Stimulated activated CD8-positive, alpha-beta memory T cell treated with anti-CD3 and anti-CD28 coated beads, Interleukin-7, amount 100 ng/mL, for 1 hour (primary cell): ENCODE measurements at regions not wholly inside any gene's neighbourhood (a gene's known extent, or its start where the extent isn't known, plus 50 kb on each side); places are given as distances from the start of the nearest gene placed in this dataset.

ENCODE experiments used
- DNase-seq, 2 donors: peaks; one replicate each; pipeline ENCODE4 v3.0.0-alpha.2; 2020; ENCODE audit warnings: low read depth in 2 of 2

DNA sequence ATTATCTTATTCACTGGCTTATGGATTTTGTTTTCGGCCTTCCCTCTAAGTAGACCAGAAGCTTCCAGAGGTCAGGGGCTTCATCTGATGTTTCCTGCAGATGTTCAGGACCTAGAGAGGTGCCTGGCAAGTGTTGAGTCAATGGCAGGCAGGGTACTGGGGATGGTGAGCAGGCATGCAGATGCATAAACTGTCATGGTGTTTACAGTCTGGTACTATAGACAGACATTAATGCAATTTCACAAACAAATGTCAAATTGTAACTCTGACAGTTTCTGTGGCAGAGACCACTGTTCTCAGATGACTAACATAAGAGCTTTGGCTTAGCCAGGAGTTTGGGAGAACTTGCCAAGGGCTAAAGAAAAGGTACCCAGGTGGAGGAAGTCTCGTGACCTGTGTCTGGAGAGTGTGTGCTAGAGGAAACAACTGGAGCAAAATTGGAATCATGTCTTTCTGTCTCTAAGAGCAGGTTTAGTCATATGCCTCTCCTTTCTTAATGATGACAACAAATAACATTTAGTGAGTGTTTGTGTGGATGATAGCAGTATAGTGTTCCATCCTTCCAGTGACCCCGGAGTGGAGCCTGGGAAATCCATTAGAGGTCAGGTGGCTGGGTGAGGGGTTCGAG lies 53.7 kb upstream of the TRAK1 start:
- no peak for DNase-seq

DNA sequence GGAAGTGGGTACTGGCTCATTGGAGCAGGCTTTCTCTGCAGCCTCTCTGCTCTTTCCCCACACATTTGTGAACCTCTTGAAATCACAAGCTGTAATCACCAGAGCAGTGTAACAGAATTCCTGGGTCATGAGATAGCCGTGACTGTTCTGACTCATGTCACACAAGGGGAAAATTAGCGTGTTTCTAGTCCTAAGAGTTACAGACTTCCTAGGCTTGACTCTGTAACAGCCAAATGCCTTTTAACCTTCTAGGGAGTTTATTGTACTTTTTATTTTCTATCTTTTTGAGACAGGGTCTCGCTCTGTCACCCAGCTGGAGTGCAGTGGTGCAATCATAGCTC lies 54.7 kb upstream of the TRAK1 start:
- DNase-seq: no peak

DNA sequence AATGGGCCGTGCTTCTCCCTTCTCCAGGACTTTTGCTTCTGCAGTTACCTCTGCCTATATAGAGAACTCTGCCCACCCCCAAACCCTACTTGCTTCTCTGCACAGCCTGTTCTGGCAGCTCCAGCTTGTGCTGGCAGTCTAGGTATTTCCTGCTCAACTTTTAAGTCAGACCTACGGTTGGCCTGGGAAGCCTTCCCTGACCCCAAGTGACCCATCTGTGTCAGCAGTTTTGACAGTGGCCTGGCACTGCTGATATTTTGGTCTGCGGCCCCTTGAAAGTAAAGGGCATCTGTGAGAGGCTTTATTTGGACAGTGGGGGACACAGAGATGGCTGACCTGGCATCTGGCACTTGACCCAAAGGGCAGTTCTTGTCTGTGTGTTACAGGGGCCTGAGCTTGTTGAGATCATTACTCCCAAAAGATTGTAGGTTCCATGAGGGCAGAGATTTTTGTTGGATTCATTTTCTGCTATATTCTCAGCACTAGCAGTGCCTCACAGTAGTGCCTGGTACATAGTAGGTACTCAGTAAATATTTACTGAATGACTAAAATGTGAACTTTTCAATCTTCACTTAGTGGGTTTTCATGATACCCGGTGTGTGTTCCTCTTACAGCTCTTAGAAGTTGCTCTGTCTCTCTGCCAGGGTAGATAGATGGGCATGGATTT lies 55.2 kb upstream of the TRAK1 start:
- no peak for DNase-seq

DNA sequence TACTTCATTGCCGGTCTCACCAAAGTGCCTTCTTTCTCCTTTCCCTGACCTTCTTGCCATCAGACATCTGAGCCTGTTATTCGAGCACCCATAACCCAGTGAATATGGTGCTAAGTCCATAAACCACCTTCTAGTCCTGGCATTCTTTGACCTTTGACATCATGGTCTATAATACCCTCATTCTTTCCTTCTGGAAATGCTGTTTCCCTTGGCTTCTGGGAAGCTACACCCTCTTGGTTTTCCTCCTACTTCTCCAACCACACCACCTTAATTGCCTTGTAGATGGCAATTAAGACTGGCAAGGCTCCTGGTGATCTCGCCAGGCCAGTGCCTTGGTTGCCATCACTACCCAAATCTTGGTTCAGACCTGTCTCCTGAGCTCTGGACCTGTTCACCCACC lies 56.1 kb upstream of the TRAK1 start:
- DNase-seq: no peak

DNA sequence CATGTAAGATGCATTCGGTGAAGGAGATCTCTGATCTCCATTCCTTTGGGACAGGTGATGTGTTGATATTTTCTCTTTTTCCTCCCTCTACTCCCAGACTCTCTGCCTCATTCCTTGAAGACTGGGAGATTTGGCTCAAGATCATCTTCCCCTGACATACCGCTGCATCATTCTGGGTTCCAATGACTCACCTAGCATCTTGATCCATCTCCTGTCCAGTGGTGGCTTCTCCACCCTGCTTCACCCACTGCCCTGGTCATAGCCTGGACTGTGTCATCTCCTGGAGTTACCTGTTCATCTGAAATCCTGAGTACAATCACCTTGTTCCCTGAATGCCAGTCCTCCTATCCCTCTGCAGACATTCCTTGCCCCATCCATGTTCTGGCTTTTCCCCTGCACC lies 57.4 kb upstream of the TRAK1 start:
- no peak for DNase-seq

DNA sequence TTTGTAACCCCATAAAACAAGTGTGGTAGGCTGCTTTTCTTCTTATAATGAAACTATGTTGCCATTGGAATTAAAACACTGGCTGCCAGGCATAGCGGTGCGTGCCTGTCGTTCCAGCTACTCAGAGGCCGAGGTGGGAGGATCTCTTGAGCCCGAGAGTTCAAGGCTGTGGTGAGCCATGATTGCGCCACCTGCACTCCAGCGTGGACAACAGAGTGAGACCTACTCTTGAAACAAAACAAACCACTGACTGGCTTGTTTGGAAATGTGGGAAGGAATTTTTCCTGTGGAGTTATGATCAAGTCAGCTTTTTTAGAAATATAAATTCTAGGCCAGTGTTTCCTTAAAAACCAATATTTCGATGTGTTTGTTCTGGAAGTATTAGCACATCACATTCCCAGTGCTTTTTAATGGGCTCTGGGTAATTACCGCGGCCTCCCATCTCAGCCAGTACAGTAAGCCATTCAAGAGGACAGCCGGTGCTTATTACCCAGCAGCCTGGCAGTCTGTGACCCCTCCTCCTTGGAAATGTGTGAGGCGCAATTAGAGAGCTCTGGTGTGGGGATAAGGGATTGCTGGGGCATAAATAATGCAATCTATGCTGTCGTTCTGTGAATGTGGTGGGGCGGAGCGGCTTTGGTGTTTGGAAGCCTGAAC lies 58.3 kb upstream of the TRAK1 start:
- no peak for DNase-seq

DNA sequence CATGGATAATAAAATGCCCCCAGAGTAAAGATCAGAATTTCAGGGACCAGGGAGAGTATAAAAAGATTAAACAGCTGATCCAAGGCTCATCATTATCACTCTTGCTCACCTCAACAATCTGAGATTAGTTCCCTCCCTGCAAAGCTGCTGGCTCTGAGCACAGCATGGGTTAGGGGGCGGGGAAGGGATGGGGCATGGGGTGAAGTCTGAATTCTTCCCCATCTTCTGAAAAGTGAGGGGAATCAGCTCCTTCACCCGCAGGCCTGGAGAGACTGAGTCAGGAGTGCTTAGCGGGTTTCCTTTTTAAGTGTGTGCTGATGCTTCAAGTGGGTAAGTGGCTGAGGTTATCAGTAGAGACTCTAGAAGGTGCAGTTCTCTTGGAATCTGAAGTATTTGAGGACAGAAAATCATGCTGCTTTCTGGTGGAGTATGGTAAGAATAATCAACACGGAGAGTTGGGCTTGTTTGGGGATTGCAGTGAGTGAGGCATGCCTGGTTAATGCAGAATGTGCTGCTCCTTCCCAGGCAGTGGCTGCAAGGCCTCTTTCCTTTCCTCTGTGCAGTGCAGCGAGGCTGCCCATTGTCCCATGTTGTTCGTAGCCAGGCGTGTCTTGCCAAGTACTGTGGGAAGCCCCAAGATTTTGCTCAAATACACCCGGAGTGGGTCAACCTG lies 59.2 kb upstream of the TRAK1 start:
- no peak for DNase-seq

DNA sequence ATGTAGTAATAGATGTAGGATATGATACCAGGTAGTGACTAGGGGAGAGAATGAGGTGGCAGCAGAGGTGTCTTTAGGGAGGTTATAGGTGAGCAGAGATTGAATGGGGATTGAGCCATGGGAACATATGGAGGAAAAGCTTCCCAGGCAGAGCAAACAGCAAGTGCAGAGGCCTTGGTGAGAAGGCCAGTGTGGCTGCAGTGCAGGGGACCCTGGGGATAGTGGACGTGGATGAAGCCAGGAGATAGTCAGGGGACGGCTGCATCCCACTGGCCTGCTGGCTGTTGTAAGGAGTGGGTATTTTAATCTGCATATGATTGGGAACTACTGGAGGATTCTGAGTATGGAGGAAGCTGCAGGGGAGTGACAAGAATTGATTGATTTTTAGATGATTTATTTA lies 62.7 kb upstream of the TRAK1 start:
- DNase-seq: no peak

DNA sequence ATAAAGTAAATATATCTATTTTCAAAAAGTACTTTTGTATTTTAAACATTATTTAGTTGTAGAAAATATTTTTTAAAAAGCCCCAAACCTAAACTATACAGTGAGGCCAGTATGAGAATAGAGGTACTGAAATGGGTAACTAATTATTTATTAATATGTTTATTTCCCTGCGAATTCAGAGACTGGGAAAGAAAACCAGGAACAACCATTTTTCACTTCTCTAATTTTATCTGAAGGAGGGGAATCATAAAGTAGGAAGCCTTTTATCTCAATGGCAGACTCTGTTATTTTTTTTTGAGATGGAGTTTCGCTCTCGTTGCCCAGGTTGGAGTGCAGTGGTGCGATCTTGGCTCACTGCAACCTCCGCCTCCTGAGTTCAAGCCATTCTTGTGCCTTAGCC lies 63.6 kb upstream of the TRAK1 start:
- DNase-seq: no peak

DNA sequence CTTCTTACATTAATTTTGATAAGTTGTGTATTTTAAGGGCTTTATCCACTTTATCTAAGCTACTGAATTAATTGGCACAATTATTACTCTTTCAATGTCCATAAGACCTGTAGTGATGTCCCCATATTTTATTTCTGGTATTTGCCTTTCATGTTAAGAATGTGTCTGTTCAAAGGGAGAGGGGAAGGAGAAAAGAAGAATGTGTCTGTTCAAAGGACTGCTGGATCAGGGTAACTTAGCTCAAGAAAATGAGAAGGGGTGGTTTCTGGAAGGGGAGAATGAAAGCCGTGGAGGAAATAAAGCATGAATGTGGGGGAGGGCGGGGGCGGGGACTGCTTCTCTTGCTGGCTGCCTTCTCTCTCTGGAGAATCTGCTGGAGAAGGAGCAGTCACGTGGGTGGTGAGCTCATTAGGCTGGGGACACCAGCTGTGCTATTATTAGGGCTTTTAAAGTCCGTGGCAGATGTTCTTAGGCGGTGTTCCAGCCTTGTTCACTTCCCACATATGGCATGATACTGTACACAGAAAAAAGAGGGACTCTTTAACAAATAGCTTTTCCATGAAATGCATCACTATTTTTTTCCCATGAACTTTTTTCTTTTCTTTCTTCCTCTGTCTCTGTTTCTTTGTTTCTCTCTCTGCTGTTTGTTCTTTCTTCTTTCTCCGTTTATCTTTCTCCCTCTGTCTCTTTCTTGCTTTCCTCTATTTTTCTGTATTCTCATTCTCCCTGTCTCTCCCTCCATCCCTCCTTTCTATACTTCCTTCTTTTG lies 63.7 kb upstream of the ULK4 start:
- no peak for DNase-seq

DNA sequence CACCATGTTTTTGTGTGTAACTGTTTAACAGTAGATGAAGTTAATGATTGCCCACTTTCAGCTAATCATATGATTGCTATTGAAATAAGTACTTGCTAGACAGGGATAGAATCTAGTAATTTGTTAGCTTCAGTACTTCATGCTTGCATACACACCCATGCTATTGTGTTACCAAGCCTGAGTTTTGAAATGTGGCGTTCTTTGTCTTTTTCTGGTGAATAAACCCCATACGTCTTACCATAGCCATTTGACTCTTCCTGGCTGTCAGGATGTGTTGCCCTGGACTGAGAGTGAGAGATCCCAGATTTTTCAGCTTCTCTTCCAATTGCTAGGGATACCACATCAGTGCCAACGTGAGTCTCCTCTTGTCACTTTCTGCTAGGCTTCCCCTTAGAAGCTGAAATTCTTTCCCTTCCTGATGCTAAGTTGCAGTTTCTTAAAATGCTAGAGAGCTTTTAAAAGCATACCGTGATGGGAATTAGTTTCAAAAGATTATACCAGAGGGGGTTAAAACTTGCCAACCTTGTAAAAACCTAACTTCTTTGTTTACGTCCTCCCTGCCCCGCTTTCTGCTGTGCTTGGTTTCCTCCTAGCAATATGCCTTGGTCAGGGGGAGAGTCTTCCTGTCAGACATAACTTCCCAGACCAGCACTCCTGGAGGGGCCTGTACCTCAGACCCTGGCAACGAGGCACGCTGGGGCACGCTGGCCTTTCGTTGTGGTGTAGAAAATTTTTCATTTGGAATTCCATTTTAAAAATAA lies 62.9 kb upstream of the ULK4 start:
- DNase-seq: no peak

DNA sequence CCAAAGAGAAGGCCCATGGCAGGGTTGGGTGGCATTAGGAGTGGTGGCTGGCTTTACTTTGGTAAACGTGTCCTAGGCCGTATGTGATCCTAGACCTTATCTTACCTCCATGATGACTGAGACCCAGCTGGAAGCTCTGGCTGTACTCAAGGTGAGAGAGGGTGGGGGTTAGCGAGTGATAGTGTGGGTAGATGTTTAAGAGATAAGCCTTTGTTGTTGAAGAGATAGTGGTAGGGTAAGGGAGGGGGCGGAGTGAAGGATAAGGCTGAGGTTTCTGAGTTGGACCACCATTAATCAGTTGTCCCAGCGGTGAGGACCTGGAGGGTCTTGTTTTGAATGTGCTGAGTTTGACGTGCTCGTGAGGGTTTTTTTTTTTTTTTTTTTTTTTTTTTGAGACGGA lies 61.5 kb upstream of the ULK4 start:
- DNase-seq: no peak

DNA sequence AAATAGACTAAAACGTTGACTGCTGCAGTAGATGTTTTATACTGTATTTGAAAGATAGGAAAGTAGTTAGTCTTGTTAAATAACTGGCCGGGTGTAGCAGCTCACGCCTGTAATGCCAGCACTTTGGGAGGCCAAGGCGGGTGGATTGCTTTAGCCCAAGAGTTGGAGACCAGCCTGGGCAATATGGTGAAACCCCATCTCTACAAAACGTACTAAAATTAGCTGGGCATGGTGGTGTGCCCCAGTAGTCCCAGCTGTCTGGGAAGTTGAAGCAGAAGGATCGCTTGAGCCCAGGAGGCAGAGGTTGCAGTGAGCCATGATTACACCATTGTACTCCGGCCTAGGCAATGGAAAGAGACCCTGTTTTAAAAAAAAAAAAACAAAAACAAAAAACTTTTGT lies 60.5 kb upstream of the ULK4 start:
- DNase-seq: no peak

DNA sequence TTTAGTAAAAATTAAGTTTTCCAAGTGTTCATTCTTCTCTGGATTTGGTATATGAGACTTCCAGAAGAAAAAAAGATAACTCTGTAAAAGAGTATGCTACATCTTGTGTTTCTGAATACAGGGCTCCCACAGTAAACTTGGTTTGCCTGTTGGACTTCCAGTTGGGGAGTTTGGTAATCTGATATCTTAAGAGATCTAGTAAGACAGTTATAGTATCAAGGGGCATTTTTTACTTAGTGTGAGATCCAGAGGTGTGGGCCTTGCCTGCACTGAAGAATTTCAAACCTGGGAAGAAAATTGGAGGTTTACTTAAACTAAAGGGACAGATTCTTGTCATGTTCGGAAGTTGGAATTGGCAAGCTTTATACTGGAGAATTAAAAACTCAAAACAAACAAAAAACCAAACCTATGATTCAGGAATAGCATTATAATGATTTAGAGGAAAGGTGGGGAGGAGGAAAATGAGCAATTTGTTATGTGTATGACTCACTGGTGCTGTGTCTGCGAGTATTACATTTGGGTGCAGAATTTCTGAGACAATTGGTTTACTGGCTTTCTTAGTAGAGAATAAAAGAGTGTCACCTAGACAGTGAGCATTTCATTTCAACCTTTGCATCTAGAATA lies 58.9 kb upstream of the ULK4 start:
- DNase-seq: no peak

DNA sequence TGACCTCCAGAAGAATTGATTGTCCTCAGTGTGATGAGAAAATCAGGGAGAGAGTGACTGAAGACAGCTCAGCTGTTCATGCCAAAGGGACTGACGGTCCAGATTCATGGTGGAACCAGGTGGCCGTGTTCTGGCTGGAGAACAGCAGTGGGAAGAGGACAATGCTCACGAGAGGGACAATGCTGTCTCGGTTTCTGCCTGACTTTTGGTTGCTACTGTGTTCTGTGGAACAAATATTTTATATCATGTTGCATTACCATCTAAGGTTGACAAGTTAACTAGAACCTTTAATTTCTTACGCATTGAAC lies 58.0 kb upstream of the ULK4 start:
- DNase-seq: no peak

DNA sequence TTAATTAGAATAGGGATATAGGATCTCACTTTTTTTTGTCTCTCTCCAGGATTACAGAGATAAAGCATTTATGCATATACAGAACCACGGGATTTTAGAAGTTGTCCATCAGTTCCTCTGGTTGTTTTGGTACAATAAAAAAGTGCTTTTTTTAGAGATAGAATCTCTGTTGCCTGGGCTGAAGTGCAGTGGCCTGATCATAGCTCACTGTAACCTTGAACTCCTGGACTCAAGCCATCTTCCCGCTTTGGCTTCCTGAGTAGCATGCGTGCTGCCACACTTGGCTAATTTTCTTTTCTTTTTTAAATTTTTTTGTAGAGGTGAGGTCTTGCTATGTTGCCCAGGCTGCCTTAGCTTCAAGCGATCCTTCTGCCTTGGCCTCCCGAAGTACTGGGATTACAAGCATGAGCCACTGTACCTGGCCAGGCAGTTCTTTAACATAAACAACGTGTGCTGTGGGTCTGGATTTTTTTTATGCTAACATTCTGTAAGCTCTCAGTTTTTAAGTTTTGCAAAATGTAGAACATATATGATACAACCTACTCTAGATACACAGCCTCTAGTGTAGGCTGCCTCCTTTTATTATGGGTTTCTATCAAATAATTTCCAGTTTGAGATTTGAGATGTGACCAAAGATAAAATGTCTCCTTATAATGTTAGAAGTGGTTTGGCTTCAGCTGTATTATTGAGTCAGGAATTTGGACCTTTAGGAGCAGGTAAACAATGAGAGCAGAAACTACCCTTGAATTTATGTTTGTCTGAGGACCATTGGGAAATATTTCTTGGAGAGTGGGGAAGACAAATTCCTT lies 57.4 kb upstream of the ULK4 start:
- no peak for DNase-seq

DNA sequence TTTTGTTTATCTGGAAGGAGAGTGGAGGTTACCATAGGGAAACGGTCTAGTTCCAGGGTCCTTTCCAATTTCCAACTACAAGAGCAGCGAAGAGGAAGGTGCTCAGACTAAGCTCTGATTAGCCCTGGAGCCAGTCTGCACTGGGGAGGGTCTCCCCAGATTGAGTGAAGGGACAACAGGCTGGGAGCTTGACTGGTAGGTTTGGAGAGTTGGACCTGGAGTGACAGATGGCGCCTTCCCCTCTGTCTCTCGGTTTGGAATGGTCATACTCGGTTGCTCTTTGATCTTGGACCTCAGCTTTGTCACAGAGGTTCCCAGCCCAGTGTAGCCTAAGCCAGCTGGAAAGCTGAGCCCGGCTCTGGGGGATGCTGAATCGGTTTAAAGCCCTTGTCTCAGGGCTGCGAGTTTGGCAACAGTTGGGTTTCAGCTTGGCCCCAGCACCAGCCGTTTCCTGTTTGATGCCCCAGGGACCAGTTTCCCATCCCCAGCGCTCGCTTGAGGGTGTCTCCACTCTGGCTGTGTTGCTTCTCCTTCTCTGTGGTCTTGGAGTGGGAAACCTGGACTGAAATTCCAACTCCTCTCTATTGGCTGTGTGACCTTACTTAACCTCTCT lies 53.1 kb upstream of the ULK4 start:
- DNase-seq: no peak

DNA sequence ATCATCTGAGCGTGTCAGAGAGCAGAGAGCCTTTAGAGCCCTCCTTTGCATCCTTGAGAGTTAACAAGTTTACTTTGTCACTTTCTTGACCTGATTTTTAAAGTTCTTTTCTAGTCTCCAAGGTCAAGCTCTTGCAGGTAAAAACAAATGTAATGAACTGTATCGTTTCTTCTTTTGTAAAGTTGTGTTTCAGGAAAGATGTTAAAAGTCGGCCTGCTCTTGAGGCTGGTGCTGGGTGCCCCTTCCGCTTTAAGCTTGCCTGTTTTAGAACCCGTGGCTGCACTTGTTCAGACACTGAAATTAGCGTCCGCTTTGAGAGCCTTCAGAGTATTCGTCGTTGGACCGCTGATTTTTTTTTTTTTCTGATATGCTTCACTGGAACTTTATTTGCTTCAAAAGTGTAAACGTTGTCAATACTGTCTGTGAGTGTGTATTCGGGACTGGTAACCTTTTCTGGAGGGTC lies 52.6 kb upstream of the ULK4 start:
- DNase-seq: no peak

DNA sequence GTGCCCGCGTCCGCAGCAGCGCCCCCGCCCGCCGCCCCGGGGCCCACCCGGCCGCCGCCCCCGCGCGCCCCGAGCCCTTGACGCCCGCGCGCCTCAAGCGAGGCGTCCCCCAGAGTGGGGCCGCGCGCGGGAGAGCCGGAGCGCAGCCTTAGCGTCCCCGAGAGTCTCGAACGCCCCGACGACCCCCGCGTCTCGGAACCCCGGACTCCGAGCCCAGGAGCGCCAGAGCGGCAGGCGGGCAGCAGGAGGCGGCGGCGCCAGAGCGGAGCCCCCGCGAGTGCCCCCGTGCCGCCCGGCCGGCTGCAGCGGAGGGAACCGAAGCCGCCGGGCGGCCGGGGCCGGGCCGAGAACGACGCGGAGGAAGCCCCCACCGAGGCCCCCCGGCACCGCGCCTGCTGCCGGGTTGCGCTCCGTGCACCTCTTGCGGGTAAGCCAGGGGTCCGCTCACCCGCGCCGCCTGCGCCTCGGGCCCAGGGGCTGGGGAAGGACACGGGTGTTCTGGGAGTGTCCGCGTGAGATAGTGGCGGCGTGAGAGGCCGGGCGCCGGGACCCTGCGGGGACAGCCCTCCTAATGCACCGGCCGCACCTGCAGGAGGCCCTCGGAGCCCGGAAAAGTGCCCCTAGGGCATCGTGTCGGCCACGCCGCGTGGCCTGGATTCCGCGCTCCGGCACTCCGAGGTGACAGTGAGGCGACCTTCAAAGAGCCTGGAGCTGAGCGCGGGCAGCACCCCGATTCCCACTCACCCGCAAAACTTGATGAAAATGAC lies 52.0 kb upstream of the ULK4 start:
- DNase-seq: no peak
